GM18858 (cell line): ENCODE measurements at regions not wholly inside any gene's neighbourhood (a gene's known extent, or its start where the extent isn't known, plus 50 kb on each side); places are given as distances from the start of the nearest gene placed in this dataset.

Source experiments
- ATAC-seq: cut with Tn5 transposase; IDR thresholded peaks from one replicate; pipeline ENCODE4 v1.9.1; 2021; ENCODE audit not compliant: unreplicated experiment

- no peak for ATAC-seq
Measured at GRCh38 chr2:9793156-9793917, 49.9 kb upstream of the TAF1B start.
